ENCODE measurements at regions not wholly inside any gene's neighbourhood (a gene's known extent, or its start where the extent isn't known, plus 50 kb on each side); places are given as distances from the start of the nearest gene placed in this dataset.

- TF ChIP-seq CTCF (IDR thresholded peaks at IDR 0.05; ENCODE audit: low read length) (no peak), EZH2 (IDR thresholded peaks at IDR 0.05; ENCODE audit: borderline replicate concordance, low read length) (no peak)
These were observed 479.0 kb upstream of the CITED2 start for GRCh38 chr6:139853302-139853992.
